ENCODE measurements at regions not wholly inside any gene's neighbourhood (a gene's known extent, or its start where the extent isn't known, plus 50 kb on each side); places are given as distances from the start of the nearest gene placed in this dataset.

DNA sequence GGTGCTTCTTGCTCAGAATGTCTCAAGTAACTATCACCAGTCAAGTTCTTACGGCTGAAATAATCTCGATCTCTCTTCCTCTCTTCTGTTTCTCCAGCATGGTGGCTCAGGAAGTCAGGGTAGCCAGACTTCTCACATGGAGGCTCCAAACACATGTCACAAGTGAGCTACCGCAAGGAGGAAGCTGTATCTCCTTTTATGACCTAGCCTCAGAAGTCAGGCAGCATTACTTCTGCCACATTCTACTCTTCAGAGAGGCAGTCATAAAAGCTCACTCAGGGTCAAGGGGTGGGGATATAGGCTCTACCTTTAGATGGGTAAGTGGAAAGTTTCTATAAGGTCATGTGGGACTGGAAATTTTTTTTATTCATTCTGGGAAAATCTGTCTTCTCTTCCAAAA is 86.6 kb upstream of the NEO1 start:
- no peak for DNase-seq (ENCODE audit: low spot score)

DNA sequence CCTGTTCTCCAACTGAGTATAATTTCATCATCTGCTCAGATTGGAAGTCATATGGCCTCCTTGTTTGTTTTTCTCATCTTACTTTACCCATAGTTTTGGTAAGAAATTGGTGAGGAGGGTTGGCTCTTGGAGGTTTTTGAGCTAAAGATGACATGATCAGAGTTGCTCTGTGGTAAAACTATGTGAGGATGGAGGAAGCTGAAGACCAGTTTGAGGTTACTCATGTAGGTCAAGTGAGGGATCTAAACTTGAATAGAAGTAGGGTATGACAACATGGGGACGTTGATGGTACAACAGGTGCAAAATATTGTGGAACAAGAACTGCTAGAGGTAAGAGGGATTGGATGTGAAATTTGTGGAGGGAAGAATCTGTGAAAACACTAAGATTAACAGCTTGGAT is 87.7 kb upstream of the NEO1 start:
- DNase-seq (ENCODE audit: low spot score), result no peak

DNA sequence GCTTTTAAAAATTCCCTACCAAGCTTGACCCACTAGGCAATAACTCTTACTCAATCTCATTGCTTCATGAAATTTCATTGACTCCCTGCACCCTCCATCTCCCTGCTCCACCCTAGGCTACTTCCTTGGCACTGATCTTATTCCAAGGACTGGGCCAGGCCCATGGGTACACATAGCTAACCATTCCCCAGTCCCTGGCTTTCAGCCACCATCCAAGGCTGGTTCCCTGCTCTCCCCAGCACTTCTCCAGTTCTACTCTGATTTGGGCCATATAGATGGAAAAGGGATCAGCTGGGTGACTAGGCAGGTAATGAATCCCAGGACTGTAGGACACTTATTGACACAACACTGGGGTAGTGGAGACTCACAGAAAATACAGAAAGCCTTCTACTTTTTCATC is 88.1 kb upstream of the NEO1 start:
- DNase-seq (ENCODE audit: low spot score), result no peak

DNA sequence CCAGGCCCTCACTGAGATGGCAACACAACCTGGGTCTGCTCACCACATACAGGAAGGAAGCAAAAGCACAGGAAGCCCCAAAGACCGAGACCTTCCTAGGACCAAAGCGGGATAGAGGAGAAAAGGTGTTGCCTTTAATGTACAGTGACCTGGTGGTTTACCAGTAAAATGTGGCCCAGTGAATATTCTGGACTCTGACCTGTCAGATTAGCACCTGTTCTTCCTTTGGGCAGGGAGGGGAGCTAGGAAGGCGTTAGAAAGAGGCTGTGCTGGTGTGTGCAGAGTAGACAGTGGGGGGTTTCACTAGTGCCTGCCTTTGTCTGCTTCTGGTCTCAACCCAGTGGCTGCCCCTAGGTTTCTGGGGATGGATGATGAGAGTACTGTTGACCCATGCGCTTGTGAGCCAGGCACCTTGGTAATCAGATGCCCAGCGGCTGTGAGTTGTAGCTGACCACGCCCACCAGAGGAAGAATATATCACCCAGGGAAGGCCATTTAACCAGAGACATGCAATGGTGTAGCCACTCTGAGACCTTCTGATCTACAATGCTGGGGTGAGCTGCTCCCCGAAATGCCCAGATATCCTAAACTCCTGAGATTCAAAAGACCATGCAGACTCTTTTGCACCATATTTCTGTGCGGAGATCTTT is 90.1 kb upstream of the NEO1 start:
- no peak for DNase-seq (ENCODE audit: low spot score)

DNA sequence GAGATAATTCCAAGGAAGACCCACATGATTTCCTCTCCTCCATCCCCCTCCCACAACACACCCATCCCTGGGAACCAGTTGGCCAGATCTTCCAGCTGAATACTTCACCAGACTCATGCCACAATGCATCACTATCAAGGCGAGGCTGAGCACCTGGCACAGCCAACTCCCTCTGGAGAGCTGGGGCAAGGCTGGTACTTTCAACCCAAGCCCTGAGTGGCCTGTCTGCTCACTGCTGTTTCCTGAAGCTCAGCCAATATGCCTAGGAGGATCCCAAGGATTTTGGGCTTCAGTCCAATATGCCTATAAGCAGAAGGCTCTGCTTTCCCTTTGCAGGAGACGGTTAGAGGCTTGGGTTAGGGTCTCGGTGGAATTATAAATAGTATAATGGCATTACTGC is 90.9 kb upstream of the NEO1 start:
- no peak for DNase-seq (ENCODE audit: low spot score)

DNA sequence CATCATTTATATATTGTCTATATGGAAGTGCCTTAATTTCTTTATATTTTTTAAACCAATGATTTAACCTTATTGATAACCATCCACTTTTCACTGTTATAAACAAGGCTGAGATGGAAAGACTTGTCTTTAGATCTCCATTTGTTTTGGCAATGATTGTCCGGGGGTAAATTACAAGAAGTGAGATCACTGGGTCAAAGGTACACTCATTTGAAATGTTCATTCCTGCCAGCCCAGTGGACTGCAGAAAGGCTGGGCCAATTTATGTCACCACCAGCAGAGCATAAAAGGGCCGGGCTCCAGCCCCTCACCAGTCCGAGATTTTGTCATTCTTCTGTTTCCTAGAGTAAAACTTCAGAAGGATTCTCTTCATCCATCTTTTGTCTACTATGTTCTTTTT is 93.6 kb upstream of the NEO1 start:
- no peak for DNase-seq (ENCODE audit: low spot score)

DNA sequence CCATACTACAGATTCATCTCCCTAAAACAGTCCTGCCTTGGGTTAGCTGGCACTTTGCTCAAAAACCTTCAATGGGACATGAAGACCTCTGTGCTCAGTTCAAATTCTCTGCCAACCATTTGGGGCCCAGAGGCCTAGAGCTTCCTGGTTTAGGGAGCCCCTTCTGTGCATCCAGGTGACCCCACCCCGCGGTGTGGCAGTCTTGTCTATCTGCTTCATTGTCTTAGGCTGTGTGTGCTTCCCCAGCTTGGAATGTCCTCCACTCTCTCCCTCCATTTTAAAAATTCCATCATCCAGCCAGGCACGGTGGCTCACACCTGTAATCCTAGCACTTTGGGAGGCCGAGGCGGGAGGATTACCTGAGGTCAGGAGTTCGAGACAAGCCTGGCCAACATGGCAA is 99.0 kb upstream of the NEO1 start:
- DNase-seq (ENCODE audit: low spot score), result no peak

DNA sequence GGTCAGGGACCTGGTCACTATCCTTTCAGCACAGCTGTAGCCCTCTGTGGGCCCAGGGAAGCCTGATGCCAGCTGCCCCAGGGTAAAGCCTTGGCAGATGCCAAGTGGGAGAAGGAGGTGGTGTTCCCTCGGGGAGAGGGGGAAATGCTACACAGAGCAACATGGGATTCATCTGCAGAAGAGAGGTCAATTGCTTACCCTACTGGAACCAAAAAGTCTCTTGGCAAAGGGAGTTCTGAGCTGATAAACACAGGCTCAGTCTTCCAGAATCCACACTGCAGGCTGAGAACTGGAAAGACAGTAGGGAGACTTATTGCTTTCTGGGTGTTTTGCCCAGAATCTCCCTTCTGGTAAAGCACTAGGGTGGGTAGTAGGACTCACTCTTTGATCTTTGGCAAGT is 100.1 kb upstream of the NEO1 start:
- DNase-seq (ENCODE audit: low spot score), result no peak

DNA sequence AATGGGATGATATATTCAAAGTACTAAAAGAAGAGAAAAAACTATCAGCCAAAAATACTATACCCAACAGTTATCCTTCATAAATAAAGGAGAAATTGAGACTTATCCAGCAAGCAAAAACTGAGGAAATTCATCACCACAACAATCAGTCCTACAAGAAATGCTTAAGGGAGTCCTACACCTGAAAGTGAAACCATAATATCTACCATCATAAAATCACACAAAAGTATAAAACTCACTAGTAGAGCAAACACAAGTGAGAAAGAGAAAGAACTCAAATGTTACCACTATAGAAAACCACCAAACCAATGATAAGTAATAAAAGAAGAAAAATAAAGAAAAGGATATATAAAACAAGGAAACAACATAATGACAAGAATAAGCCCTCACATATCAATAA is 103.6 kb upstream of the NEO1 start:
- DNase-seq (ENCODE audit: low spot score), result no peak

DNA sequence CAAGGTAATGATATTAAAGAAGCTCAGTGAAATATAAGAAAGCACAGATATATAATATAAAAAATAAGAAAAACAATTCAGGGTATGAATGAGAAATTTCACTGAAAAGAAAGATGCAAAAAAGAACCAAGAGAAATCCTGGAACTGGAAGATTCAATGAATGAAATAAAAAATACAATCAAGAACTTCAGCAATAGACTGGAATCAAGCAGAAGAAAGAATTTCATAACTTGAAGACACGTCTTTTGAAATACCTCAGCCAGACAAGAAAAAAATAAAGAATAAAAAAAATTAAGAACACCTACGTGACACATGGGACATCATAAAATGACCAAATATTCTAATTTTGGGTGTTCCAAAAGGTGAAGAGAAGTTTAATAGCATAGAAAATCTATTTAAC is 104.6 kb upstream of the NEO1 start:
- DNase-seq (ENCODE audit: low spot score), result no peak

DNA sequence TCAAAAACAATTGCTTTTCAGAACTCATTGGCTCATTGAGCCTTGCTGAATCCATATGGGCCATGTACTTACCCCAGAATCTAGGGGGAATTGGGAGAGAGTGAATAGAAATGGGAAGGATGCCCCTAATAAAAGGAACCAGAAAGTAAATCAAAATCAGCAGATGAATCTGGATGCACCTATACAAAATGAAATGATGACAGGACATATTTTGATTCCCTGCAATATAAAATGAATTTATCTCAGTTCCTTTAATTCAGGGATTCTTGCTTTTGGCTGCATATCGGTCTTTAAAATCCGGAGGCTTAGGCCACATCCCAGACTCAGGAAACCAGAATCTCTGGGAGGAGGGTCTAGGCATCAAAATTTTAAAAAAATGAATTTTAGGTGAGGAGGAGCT is 107.7 kb upstream of the NEO1 start:
- DNase-seq (ENCODE audit: low spot score), result no peak

DNA sequence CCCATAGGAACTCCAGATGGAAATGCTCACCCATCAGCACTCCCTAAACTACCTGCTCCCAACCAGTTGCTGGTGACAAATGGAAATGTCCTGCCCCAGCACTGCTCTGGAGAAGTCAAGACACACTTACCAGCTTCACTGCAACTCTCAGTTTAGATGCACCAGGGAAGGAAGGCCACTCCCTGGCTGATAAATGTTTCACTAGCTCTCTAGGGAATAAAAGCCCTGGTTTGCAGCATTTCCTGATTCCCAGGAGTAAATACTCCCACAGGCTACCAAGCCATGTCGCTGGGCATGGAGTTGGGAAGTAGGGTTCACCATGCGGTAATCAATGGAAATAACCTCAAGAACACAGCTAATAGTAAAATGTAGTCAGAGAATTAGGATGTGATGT is 112.0 kb upstream of the NEO1 start:
- DNase-seq (ENCODE audit: low spot score), result no peak

DNA sequence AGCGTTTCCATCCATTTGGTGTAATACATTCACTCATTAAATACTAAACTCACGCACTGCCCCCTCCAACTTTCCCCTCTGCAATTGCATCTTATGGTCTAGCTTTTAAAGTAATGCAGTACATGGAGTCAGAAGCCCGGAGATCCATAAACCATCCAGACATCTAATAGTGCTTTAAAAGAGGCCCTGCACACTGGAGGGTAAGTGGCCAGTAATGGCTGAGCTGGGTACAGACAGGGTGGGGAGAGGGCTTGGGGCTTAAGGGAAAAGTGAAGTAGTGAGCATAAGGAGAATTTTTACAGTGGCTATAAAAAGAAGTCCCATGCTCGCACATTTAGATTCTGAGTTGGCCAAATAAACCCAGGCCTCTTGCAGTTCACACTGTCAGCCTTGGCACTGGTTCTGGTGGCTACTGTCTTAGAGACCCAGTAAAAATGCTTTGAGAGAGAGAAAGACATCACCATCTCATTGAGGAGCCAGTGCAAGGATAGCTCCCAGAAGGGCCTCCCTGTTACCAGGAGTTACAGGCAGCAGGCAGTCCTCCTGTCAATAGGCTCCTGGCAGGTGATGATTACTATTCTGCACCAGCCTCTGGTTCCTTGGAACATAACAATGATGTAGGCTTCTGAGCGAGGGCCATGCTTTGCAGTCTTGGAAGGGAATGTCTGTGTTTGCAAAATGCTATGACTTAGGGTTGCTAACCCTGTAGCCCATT is 112.6 kb upstream of the NEO1 start:
- DNase-seq (ENCODE audit: low spot score), result no peak

DNA sequence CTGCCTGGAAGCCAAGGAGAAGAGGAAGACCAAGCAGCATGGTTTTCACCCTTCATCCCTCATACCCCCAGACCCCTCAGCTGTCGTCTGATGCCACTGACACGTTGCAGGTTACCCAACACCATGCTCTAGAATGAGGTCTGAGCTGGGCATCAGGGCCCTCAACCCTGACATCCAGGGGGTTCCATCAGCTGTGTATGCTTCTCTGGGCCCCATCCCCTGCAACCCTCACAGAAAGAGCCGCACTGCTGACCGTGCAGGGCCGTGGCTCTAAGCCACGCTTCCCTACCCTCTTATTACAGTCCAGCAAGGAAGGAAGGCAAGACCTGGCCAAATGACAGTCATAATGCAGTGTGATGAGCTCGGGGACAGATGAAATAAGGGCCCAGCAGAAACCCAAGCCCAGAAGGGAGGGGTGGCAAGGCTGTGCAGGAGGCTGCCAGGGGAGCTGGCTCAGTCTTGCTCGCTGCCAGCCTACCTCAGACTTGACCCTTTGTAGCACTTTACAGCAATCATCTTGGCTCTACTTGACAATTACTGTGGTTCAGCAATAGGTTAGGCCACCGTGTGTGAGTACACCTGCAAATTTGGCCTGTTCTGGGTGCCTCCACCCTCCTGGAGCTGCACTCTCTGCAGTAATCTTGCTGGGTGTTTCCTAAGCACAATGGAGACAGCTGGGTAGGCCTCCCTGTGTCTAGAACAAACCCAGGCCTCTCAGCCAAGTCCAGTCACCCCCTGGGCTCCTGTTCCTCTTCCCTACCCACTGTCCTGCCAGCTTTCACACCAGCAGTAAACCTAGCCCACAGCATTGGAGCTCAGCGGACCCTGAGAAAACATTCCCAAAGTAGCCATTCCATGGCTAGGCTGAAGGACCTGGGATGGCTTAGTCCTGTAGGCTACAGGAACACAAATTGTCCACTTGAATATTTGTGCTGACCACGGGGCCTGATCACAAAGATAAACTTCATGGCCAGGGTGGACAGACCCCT is 115.3 kb upstream of the NEO1 start:
- DNase-seq (ENCODE audit: low spot score), result no peak

DNA sequence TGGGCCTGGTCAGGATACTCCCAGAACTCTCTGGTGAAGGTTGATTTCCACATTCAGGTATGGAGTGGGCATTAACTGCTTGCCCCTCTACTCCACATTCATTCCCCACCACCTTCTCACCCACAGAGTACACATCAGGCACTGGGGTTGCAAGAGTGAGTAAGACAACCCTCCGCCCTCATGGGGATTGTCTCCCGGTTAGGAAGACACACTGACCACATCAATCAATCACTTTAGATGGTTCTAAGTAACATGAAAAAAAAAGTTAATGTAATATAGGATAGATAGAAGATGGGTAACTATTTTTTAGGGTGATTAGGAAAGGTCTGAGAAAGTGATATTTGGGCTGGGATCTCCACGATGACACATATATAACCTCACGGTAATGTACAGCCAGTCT is 116.0 kb upstream of the NEO1 start:
- no peak for DNase-seq (ENCODE audit: low spot score)

DNA sequence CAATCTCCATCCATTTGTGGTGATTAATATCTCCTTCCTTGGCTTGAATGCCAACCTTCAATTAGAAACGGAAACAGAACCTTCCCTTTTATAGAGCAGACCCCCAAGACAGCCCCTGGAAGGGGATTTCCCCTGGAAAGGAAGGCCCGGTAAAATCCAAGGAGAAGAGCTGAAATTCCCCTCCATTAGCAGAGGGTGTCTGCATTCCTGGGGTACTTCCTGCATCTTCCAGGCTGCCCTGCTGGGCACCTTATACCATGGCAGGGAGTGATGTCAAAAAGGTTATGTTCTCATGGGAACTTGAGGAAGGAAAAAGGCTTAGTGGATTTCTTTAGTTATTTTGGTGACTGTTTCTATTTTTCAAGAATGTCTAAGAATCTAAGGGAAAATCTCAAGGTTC is 116.7 kb upstream of the NEO1 start:
- no peak for DNase-seq (ENCODE audit: low spot score)

DNA sequence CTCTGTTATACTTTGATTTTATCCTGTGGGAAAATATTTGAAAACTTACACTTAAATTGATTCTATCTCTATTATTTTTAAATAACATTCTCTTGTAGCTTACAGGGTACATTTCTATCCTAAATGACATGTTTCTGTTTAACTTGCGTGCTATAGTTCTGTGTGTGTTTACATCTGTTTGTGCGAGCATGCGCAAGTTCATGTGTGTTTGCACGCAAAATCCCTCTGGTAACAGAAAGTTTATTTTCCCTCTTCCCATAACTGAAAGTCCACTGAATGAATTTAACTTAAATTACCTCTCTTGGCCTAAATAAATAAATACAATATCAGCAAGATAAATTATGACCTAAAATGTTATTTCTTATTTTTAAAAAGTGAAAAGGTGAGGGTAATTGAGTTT is 117.3 kb upstream of the NEO1 start:
- DNase-seq (ENCODE audit: low spot score), result no peak

DNA sequence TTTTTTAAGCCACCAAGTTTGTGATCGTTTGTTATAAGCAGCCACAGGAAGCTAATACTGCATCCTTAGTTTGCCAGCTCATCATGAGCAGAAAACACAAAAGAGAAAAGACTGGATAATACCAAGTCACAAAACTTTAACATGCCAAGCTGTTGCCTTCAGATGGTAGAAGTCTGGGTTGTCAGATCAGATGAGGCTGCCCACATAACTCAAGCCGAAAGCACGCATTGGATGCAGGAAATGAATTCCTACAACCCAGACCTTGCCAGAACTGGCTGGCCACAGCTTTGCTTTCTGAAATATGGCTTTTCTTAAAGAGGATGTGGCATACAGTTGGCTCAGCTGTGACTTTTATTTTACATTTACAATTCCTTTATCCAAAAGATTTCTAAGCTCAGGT is 118.3 kb upstream of the NEO1 start:
- no peak for DNase-seq (ENCODE audit: low spot score)

DNA sequence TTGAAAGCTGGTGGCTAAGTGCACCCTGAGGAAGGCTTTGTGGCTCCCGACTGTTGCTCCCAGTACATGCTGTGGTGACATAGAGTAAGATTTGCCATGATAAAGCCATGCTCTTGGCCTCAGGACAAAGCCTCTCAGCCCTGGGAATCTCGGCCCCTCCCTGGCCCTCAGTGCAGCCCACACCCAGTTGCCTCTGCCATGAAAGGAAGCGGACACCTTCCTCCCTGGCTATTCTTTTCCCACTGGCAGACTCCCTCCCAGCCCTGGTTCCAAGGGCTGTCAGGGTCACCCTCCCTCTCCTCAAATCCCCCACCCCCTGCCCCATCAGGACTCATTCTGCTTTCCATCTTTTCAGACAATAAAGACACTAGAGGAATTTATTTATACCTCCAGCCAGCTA is 119.8 kb upstream of the NEO1 start:
- DNase-seq (ENCODE audit: low spot score), result no peak

DNA sequence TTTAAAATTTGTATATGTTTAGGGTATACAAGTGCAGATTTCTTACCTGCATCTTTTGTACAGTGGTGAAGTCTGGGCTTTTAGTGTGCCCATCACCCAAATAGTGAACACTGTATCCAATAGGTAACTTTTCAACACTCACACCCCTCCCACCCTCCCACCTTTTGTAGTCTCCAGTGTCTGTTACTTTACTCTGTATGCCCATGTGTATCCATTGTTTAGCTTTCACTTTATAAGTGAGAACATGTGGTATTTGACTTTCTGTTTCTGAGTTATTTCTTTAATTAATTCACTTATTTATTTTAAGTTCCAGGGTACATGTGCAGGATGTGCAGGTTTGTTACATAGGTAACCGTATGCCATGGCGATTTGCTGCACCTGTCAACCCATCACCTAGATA is 124.8 kb upstream of the NEO1 start:
- DNase-seq (ENCODE audit: low spot score), result no peak

DNA sequence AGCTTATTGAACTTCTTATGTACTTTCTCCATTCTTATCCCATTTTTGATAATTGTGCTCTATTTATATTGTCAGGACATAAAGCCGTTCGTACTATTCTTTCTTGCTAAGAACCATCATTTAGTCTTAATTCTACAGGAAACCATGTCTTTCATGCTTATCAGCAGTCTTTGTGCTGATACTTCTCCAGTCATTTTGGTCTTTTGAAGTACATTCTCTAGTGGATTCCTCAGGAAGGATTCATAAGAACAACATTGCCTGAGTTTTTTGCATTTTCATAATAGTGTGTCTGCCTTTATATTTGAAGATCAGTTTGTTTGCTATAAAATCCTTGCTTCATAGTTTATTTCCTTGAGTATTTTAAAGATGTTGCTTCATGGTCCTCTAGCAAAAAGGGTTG is 126.6 kb upstream of the NEO1 start:
- no peak for DNase-seq (ENCODE audit: low spot score)

DNA sequence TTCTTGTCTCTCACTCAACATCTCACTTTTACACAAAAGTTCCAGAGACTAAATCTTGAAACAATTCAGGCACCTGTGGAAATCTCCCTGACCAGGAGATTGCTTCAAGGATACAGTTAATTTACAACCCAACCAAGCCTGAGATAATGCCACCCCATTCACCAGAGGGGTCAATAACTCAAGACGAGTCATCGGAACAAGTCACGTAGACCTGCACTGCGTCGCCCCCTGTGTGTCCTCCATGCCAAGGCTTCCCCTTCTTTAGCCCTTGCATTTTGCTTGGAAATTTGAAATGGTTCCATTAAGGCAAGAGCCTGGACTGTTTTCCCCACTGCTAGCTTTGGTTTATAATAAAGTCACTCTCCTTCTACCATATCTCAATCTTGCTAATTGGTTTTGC is 129.0 kb upstream of the NEO1 start:
- no peak for DNase-seq (ENCODE audit: low spot score)

DNA sequence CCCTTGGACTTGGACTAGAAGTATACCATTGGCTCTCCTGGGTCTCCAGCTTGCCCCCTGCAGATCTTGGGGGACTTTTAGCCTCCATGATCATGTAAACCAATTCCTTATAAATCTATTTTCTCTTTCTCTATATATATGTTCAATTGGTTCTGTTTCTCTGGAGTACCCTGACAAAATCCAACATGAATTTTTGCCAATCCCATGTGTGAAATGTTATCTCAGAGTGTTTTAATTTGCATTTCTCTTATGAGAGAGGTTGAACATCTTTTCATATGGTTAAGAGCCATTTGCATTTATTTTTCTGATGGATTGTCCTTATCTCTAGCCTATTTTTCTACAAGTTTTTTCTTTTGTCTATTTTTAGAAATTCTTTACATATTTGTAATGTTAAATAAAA is 131.7 kb upstream of the NEO1 start:
- no peak for DNase-seq (ENCODE audit: low spot score)

All from CD4-positive, alpha-beta T cell treated with Interleukin-15 for 4 hours (primary cell).